ENCODE measurements at regions not wholly inside any gene's neighbourhood (a gene's known extent, or its start where the extent isn't known, plus 50 kb on each side); places are given as distances from the start of the nearest gene placed in this dataset.

DNA sequence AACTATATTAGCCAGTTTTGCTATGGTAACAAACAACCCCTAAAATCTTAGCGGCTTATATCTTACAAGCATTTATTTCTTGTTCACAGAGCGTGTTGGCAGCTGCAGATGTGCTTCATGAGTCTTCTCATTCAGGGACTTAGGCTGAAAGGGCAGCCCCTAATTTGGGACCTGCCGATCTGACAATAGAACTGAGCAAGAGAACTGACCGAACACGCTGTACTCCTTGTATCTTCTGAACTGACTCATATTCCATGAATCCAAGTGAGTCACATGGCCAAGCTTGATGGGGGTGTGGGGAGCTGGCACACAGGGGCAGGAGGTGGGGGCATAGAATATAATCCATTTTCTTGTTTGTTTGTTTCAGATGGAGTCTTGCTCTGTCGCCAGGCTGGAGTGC lies 481.7 kb upstream of the CADM1 start:
- no peak for TF ChIP-seq CTCF (IDR thresholded peaks at IDR 0.05; ENCODE audit: low read depth, low read length)
- TF ChIP-seq EZH2phosphoT487 (IDR thresholded peaks at IDR 0.05; ENCODE audit: low read depth) = no peak

All from OCI-LY3 (cell line).